ENCODE measurements at regions not wholly inside any gene's neighbourhood (a gene's known extent, or its start where the extent isn't known, plus 50 kb on each side); places are given as distances from the start of the nearest gene placed in this dataset.

GRCh38 chr11:37786214-37786755 lies 1188.2 kb upstream of the RAG2 start (continued):
- TF ChIP-seq, protein P1, sequence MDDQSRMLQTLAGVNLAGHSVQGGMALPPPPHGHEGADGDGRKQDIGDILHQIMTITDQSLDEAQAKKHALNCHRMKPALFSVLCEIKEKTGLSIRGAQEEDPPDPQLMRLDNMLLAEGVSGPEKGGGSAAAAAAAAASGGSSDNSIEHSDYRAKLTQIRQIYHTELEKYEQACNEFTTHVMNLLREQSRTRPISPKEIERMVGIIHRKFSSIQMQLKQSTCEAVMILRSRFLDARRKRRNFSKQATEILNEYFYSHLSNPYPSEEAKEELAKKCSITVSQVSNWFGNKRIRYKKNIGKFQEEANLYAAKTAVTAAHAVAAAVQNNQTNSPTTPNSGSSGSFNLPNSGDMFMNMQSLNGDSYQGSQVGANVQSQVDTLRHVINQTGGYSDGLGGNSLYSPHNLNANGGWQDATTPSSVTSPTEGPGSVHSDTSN (CRISPR knock-in tag; IDR thresholded peaks at IDR 0.05; ENCODE audit: borderline replicate concordance): no peak
- no peak for TF ChIP-seq MIXL1 (CRISPR knock-in tag; IDR thresholded peaks at IDR 0.05)
- no peak for TF ChIP-seq ATRX (CRISPR knock-in tag; IDR thresholded peaks at IDR 0.05; ENCODE audit: borderline replicate concordance)
- TF ChIP-seq THRA (CRISPR knock-in tag; IDR thresholded peaks at IDR 0.05; ENCODE audit: borderline replicate concordance): no peak
- no peak for TF ChIP-seq ZC3H13 (CRISPR knock-in tag; IDR thresholded peaks at IDR 0.05)

DNA sequence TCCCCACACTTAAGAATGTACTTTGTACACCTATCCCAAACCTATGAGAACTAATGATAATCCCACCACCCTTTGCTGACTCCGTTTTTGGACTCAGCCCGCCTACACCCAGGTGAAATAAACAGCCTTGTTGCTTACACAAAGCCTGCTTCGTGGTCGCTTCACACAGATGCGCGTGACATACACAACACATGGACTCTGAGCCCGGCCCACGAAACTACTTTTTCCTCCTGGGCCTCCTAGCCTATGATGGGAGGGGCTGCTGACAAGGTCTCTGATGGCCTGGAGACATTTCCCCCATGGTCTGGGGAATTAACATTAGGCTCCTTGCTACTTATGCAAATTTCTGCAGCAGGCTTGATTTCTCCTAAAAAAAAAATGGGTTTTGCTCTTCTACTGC lies 1176.4 kb upstream of the RAG2 start:
- WGBS (ENCODE audit: low lambda C conversion rate): under 1% methylated on average over 7 of the region's 8 CpGs
- ChIA-PET POLR2A (no interaction called here), CTCF (ENCODE audit: low intra/inter-chr PET ratio, low total read pairs) (no interaction called here)
- H3K36me3 ChIP-seq (replicated peaks in 1 of 2; ENCODE audit: control insufficient read depth in 1 of 2, insufficient read depth in 2 of 2, low read length in 2 of 2): no peaks in the 10 kb centered on the region
- intact Hi-C loops (cut with micrococcal nuclease; ENCODE audit: unreplicated experiment) (no loop called here), in situ Hi-C loops (cut with HindIII; ENCODE audit: extremely low pct_ligation_motif_present, low pct_unique_long_range_greater_than_20kb) (no loop called here)
- H4K20me1 ChIP-seq (ENCODE audit: insufficient read depth, low read length): no peaks in the 10 kb centered on the region
- H3K4me1 ChIP-seq (ENCODE audit: insufficient read depth, low read length): no peaks in the 10 kb centered on the region
- no peaks in the 10 kb centered on the region for H3K79me2 ChIP-seq (ENCODE audit: insufficient read depth, low read length)
- H3K4me2 ChIP-seq (ENCODE audit: low read depth, low read length): no peak overlapping the region
- DNase-seq (ENCODE audit: low spot score) (no peak), FAIRE-seq (no peak), ATAC-seq (no peak)
- BruUV-seq (replicated peaks): no TSS peak
- H3K9me3 ChIP-seq (ENCODE audit: low read length): peaks cover 45% of the 10 kb centered on the region
- H2AFZ ChIP-seq (ENCODE audit: low read length): no peak overlapping the region
- no peak overlapping the region for H3K4me3 ChIP-seq (replicated peaks in 1 of 3; ENCODE audit: insufficient read depth in 1 of 3, low read depth in 2 of 3, low read length in 3 of 3)
- no peak overlapping the region for H3K9ac ChIP-seq (ENCODE audit: insufficient read depth, low read depth, low read length)
- H3K27ac ChIP-seq (ENCODE audit: extremely low read length, insufficient read depth, low read length): no peak overlapping the region
- TF ChIP-seq ZNF253 (CRISPR knock-in tag; IDR thresholded peaks at IDR 0.05; ENCODE audit: borderline replicate concordance) (no peak), BATF2 (CRISPR knock-in tag; IDR thresholded peaks at IDR 0.05) (no peak)
- TF ChIP-seq, protein P2, sequence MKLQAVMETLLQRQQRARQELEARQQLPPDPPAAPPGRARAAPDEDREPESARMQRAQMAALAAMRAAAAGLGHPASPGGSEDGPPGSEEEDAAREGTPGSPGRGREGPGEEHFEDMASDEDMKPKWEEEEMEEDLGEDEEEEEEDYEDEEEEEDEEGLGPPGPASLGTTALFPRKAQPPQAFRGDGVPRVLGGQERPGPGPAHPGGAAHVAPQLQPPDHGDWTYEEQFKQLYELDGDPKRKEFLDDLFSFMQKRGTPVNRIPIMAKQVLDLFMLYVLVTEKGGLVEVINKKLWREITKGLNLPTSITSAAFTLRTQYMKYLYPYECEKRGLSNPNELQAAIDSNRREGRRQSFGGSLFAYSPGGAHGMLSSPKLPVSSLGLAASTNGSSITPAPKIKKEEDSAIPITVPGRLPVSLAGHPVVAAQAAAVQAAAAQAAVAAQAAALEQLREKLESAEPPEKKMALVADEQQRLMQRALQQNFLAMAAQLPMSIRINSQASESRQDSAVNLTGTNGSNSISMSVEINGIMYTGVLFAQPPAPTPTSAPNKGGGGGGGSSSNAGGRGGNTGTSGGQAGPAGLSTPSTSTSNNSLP (IDR thresholded peaks at IDR 0.05; ENCODE audit: low read depth, low read length): no peak
- no peaks in the 10 kb centered on the region for H3K27me3 ChIP-seq (ENCODE audit: control insufficient read depth in 1 of 2, insufficient read depth in 2 of 2, low read length in 2 of 2)

Data from HepG2 (cell line).